GM18861 (cell line): ENCODE measurements at regions not wholly inside any gene's neighbourhood (a gene's known extent, or its start where the extent isn't known, plus 50 kb on each side); places are given as distances from the start of the nearest gene placed in this dataset.
"Not testable (repeated sequence)": the region's sequence is repeated elsewhere in the genome, so short reads cannot be mapped to it uniquely, and the experiment has no call there.

Experiments
- ATAC-seq: cut with Tn5 transposase; IDR thresholded peaks from one replicate; pipeline ENCODE4 v1.9.1; 2021; ENCODE audit not compliant: unreplicated experiment

DNA sequence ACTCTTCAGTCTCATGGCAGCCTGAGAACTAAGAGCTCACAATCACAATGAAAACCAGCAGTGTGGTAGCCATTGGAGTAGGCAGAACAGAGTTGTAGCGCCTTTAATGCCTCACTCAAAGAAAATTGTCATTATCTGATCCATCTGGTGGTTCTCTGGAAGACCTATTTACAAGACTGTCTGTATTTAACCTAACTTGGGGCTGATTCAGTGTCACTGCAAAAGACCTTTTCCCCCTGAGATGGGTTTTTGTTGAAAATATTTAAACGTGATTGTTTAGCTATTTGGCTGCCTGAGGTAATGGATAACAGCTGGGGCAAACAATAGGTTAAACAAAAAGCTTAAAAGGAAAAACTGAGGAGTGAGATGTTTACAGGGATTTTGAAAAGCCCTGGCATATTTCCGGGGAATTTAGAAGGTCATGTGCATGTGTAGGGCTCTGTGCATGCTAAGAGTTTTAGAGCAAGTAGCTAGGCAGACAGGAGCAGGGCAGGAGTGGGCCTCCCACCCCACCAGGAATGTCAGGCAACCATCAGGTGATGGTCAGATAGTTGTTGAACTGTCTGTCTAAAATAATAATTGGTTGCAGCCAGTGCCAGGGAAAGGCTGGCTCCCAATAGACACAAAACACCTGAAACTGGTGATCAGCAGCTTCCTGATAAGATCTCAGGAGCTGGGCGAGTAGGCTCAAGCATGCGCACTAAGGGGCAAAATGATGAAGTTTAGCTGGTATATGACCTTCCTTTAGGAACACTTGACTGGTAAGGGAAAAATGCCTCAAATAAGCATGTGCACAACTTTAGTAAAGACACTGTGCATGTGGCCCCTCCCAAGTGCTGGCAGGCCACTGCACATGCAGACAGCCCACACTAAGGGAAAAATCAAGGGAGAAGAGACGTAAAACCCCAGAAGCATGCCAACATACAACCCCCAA lies 70.8 kb upstream of the AKIRIN2 start:
- ATAC-seq, result no peak

DNA sequence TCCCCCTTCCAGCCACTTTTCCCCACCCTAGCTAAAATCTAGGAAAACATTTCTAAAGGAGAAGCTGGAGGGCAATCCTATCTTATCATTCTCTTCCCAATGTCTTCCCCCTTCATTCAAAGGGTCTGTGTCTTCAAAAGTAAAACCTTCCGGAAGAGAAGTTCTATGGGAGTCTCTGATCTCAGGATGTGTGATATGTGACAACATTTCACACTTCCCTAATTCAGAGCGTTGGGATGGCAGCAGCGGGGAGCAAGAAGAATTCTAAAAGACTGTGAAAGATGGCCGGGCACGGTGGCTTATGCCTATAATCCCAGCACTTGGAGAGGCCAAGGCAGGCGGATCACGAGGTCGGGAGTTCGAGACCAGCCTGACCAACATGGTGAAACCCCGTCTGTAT lies 65.4 kb upstream of the AKIRIN2 start:
- ATAC-seq, result no peak

DNA sequence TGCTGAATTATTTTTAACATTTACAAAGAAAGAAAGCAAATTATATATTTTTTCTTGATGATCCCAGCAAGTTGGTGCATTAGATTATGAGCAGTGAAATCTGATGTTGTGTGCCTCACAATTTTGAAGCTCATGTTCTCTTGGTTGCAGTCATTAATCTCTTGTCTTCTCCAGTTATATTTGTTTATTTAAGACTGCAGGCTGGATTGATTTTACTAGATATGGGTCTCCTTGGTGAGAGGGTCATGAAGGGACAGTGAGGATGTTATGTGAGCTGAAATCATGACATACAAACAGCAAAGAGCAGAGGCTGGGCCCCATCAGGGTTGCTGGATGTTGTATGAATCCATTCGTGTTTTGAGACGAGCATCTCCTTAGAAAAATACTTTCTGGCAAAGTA lies 64.2 kb upstream of the AKIRIN2 start:
- ATAC-seq, result no peak

DNA sequence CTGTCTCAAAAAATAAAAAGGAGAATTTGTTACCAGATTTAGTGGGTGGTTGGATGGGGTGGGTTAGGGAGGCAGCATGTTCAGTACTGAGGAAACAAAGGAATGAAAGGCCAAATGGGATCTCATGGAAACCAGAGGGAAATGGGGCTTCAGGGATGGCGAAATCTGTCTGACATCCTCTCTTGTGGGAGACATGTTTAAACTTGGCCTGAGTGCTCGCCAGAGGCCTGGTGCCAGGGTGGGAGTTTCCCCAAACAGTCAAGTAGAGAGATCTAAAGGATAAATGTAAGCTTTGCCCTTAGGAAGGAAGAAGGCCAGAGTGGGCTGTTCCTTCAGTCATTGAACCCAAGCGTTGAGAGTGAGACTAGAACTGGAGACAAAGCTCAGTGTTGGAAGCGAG lies 61.9 kb upstream of the AKIRIN2 start:
- ATAC-seq, result no peak

DNA sequence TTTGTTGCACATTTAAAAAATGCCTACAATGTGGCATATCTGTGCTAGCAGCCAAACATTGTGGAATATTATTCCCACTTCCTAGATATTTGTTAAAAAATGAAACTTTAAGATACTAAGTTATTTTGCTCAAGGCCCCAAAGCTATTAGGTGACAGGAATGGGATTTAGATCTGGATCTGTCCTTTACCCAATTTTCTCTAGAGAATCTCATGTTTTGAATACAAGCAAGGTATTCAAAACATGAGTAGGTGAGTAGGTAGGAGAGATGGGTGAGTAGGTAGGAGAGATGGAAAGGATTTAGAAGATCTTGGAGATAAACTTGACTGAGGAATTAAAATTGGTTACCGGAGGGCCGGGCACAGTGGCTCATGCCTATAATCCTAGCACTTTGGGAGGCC lies 61.2 kb upstream of the AKIRIN2 start:
- ATAC-seq, result no peak

DNA sequence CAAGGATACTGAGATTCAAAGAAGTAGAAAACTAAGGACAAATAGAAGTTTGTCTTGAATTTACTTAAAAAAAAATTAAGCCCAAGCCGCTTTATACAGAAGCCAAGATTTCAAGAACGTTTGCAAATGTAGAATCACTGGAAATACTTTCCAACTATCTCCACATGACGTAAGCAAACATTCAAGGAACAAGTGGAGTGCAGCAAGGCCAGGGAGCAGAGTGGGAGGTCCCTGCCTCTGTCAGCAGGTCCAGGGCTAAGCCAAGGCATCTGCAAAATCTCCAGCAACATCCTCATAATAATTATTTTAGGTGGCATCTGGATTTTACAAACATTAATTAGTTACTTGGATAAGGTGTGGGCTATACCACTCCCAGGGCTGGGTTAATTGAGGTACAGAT lies 60.1 kb upstream of the AKIRIN2 start:
- no peak for ATAC-seq

GRCh38 chr6:87757792-87758191 lies 55.8 kb upstream of the AKIRIN2 start:
- ATAC-seq, result no peak

DNA sequence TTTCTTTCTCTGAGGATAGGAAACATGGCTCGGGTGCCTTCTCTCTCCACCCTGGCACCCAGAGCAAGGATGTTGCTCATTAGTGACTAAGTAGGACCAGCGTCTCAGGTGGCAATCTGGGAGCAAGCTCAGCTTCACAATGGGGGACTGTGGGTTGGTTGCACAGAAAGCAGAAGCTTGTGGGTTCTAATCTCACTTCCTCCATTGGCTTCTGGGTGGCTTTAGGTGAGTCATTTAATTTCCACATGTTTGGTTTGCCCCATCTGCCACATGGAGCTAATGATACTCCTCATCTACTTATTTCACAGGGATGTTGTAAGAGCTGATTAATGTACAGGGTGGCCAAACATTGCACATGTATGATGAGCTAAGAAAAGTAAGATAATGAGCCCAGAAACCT lies 54.8 kb upstream of the AKIRIN2 start:
- peak; percentile 96 for ATAC-seq

DNA sequence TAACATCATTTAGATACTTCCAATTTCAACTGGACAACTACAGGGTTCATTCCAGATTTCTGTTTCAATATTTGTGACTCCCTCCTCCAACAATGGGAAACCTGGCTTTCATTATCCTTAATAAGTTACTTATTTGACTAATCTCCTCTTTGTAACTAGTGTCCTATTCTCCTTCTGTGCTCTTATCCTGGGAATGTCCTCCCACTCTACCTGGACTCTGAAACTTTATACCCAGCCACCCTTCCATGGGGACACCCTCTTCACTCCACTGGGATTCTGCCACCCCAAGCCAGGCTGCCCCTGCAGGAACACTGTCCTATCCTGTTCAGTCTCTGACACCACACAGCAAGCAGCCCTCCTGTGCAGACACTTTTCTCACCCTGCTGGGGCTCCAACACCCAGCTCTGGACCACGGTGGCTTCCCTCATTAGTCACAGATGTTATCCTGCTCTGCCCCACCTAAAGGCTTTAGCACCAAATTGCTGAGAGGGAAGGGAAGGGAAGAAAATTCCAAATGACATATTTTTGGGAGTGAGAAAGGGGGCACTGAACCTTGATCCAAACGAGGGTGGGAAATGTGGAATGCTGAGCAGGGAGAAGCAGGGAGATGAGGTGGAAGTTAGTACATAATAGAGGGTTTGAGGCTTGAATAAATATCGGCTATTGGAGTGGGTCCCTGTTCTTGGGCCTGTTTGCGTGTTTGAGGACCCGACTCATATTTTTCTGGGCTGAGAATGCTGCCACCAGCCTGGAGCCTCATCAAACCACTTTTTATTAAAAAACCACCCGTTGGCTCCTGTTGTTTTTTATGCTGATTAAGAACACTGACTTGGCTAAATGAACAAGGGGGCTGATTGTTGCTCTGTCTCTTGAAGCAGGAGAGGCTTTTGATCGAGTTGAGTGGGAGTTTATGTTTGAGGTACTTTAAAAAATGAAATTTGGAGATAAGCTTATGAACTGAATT lies 54.0 kb upstream of the AKIRIN2 start:
- no peak for ATAC-seq

GRCh38 chr6:87754828-87755227 lies 52.8 kb upstream of the AKIRIN2 start:
- ATAC-seq, result peak; percentile 41

- ATAC-seq, result no peak
Observed at GRCh38 chr6:87753131-87753685, 51.2 kb upstream of the AKIRIN2 start.

GRCh38 chr6:87752503-87752902 lies 50.5 kb upstream of the AKIRIN2 start:
- not testable (repeated sequence) for ATAC-seq
